HepG2 (cell line): ENCODE measurements at regions not wholly inside any gene's neighbourhood (a gene's known extent, or its start where the extent isn't known, plus 50 kb on each side); places are given as distances from the start of the nearest gene placed in this dataset.
"Not testable (repeated sequence)": the region's sequence is repeated elsewhere in the genome, so short reads cannot be mapped to it uniquely, and the experiment has no call there.

ENCODE experiments used
- CBX1 ChIP-seq: IDR thresholded peaks from one replicate; pipeline ENCODE4 v1.6.1; 2016; ENCODE audit warnings: antibody characterized with exemption, low read depth
- HNRNPUL1 ChIP-seq: fragments of 200-400 bp; formaldehyde crosslinking; IDR thresholded peaks from 2 replicates; pipeline ENCODE4 v1.6.1; 2017; ENCODE audit warnings: low read depth, mild to moderate bottlenecking, low read length, moderate library complexity
- KIAA2018 ChIP-seq: sonication (generic); formaldehyde crosslinking; IDR thresholded peaks from 2 replicates; pipeline ENCODE4 v1.5.0; 2020; ENCODE audit warnings: mild to moderate bottlenecking, missing genetic modification reagents, borderline replicate concordance
- MYNN ChIP-seq: sonication (generic); formaldehyde crosslinking; IDR thresholded peaks from 2 replicates; pipeline ENCODE4 v1.4.0; 2020; ENCODE audit warnings: mild to moderate bottlenecking, low read depth, missing genetic modification reagents
- PBX2 ChIP-seq: IDR thresholded peaks from 2 replicates; pipeline ENCODE4 v1.6.1; 2016; ENCODE audit warnings: control low read depth
- PRDM15 ChIP-seq: sonication (generic); formaldehyde crosslinking; IDR thresholded peaks from 2 replicates; pipeline ENCODE4 v1.4.0; 2020; ENCODE audit warnings: missing genetic modification reagents
- ZFP36L2 ChIP-seq: sonication (generic); formaldehyde crosslinking; IDR thresholded peaks from 2 replicates; pipeline ENCODE4 v1.4.0; 2020; ENCODE audit warnings: missing genetic modification reagents
- ZNF232 ChIP-seq: sonication (generic); formaldehyde crosslinking; IDR thresholded peaks from 2 replicates; pipeline ENCODE4 v1.4.0; 2020; ENCODE audit warnings: missing genetic modification reagents, borderline replicate concordance
- ZNF747 ChIP-seq: sonication (generic); formaldehyde crosslinking; IDR thresholded peaks from 2 replicates; pipeline ENCODE4 v1.8.1; 2023; ENCODE audit warnings: missing genetic modification reagents, mild to moderate bottlenecking, borderline replicate concordance
- ZSCAN29 ChIP-seq: sonication (generic); formaldehyde crosslinking; conservative IDR thresholded peaks from 2 replicates; pipeline ENCODE4 v1.4.0; 2020; ENCODE audit warnings: mild to moderate bottlenecking, missing genetic modification reagents

- not testable (repeated sequence) for TF ChIP-seq MYNN; CBX1; ZNF747; PBX2 (CRISPR knock-in tag); ZNF232 (CRISPR knock-in tag); ZFP36L2; ZSCAN29; KIAA2018 (CRISPR knock-in tag); HNRNPUL1; PRDM15 (CRISPR knock-in tag)
Measured at GRCh38 chr12:12306-12705, 54.3 kb upstream of the IQSEC3 start.
